Lung microvascular endothelial cell (primary cell): ENCODE measurements at regions not wholly inside any gene's neighbourhood (a gene's known extent, or its start where the extent isn't known, plus 50 kb on each side); places are given as distances from the start of the nearest gene placed in this dataset.

ENCODE experiments used
- DNase-seq, 2 donors: peaks; one replicate each; pipeline versions ENCODE4 v3.0.0 to v3.0.0-alpha.2; 2010; ENCODE audit warnings: low read depth in 2 of 2

- DNase-seq, result no peak
These were observed 97.2 kb downstream of the TRIM36 start for GRCh38 chr5:115072266-115073064.

GRCh38 chr5:115070737-115071136 is 99.0 kb downstream of the TRIM36 start:
- no peak for DNase-seq

- peak; percentile 35 to 67 for DNase-seq
These were observed 100.4 kb downstream of the TRIM36 start for GRCh38 chr5:115069087-115069968.

- peak; percentile 3 to 54 for DNase-seq
These were observed 101.2 kb downstream of the TRIM36 start for GRCh38 chr5:115068239-115069086.

GRCh38 chr5:115064380-115064779 is 105.3 kb downstream of the TRIM36 start:
- no peak for DNase-seq

GRCh38 chr5:115054387-115054951 is 115.2 kb downstream of the TRIM36 start:
- DNase-seq, result no peak

GRCh38 chr5:115052948-115053347 is 116.8 kb downstream of the TRIM36 start:
- DNase-seq, result no peak

GRCh38 chr5:115050866-115051265 is 118.8 kb downstream of the TRIM36 start:
- DNase-seq, result peak in 1 of 2 donors; percentile 14

- no peak for DNase-seq
These were observed 135.8 kb downstream of the TRIM36 start for GRCh38 chr5:115033861-115034260.

GRCh38 chr5:115028557-115028956 is 141.2 kb downstream of the TRIM36 start:
- DNase-seq, result no peak

GRCh38 chr5:115024922-115025321 is 144.8 kb downstream of the TRIM36 start:
- no peak for DNase-seq

- DNase-seq, result no peak
These were observed 147.4 kb downstream of the TRIM36 start for GRCh38 chr5:115022303-115022702.

- DNase-seq, result no peak
These were observed 153.1 kb downstream of the TRIM36 start for GRCh38 chr5:115016646-115017045.

- DNase-seq, result no peak
These were observed 170.5 kb downstream of the TRIM36 start for GRCh38 chr5:114999176-114999575.

GRCh38 chr5:114989512-114989911 is 180.2 kb downstream of the TRIM36 start:
- DNase-seq, result no peak

- DNase-seq, result no peak
These were observed 181.6 kb downstream of the TRIM36 start for GRCh38 chr5:114988096-114988495.

GRCh38 chr5:114984796-114985195 is 184.9 kb downstream of the TRIM36 start:
- no peak for DNase-seq

GRCh38 chr5:114981111-114981510 is 188.6 kb downstream of the TRIM36 start:
- DNase-seq, result no peak

GRCh38 chr5:114977979-114978573 is 191.6 kb downstream of the TRIM36 start:
- no peak for DNase-seq

GRCh38 chr5:114969482-114969881 is 200.2 kb downstream of the TRIM36 start:
- DNase-seq, result no peak

GRCh38 chr5:114957384-114957783 is 212.3 kb downstream of the TRIM36 start:
- DNase-seq, result no peak
